WI38 (cell line): ENCODE measurements at regions not wholly inside any gene's neighbourhood (a gene's known extent, or its start where the extent isn't known, plus 50 kb on each side); places are given as distances from the start of the nearest gene placed in this dataset.

Source experiments
- H3K4me3 ChIP-seq: 2 replicates; pipeline ENCODE4 v1.5.1; 2011; ENCODE audit warnings: low read depth, mild to moderate bottlenecking, control low read depth, low read length
- CTCF ChIP-seq: IDR thresholded peaks from 2 replicates; pipeline ENCODE4 v1.5.1; 2012; ENCODE audit warnings: low read depth, mild to moderate bottlenecking, control low read depth, low read length

GRCh38 chr2:777546-777945, 100.3 kb upstream of the TMEM18 start:
- no peak overlapping the region for H3K4me3 ChIP-seq
- TF ChIP-seq CTCF: no peak

GRCh38 chr2:777051-777450, 99.8 kb upstream of the TMEM18 start:
- TF ChIP-seq CTCF: no peak
- H3K4me3 ChIP-seq: no peak overlapping the region

- no peak for TF ChIP-seq CTCF
- no peak overlapping the region for H3K4me3 ChIP-seq
Measured at GRCh38 chr2:776487-776886, 99.3 kb upstream of the TMEM18 start.

GRCh38 chr2:776038-776437, 98.8 kb upstream of the TMEM18 start:
- TF ChIP-seq CTCF: no peak
- no peak overlapping the region for H3K4me3 ChIP-seq

GRCh38 chr2:774436-774835, 97.2 kb upstream of the TMEM18 start:
- TF ChIP-seq CTCF: no peak

GRCh38 chr2:773256-774160, 96.3 kb upstream of the TMEM18 start:
- TF ChIP-seq CTCF: no peak

More at GRCh38 chr2:774436-774835, 97.2 kb upstream of the TMEM18 start:
- no peak overlapping the region for H3K4me3 ChIP-seq

GRCh38 chr2:771538-771937, 94.3 kb upstream of the TMEM18 start:
- TF ChIP-seq CTCF: no peak

More at GRCh38 chr2:773256-774160, 96.3 kb upstream of the TMEM18 start:
- H3K4me3 ChIP-seq: no peak overlapping the region

More at GRCh38 chr2:771538-771937, 94.3 kb upstream of the TMEM18 start:
- no peak overlapping the region for H3K4me3 ChIP-seq
